NT2/D1 (cell line): ENCODE measurements at regions not wholly inside any gene's neighbourhood (a gene's known extent, or its start where the extent isn't known, plus 50 kb on each side); places are given as distances from the start of the nearest gene placed in this dataset.

ENCODE experiments used
- SUZ12 ChIP-seq: IDR thresholded peaks from 2 replicates; pipeline ENCODE4 v1.6.1; 2011; ENCODE audit not compliant: insufficient read length, insufficient read depth; ENCODE audit errors: extremely low read depth
- YY1 ChIP-seq: IDR thresholded peaks from 2 replicates; pipeline ENCODE4 v1.6.1; 2011; ENCODE audit not compliant: insufficient read length, insufficient read depth

DNA sequence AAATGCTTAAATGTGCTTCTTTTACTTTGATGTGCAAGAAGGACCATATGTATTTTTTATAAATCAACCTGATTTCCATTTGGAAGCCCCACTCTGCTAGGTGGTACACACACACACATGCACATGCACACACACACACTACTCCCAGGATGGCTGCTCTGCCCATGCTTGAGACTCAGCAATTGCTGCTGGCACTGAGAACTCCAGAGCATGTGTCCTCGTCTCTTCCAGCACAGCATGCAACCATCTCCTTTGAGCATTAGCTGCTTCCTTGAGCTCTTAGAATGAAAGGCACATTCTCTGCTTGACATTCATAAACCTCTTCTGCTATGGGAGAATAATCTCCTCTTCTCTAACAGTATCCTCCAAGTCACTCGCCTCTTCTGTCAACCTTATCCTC lies 115.9 kb downstream of the FEM1C start:
- TF ChIP-seq YY1: no peak
- no peak for TF ChIP-seq SUZ12
